NOMO-1 (cell line): ENCODE measurements at regions not wholly inside any gene's neighbourhood (a gene's known extent, or its start where the extent isn't known, plus 50 kb on each side); places are given as distances from the start of the nearest gene placed in this dataset.

Experiments
- DNase-seq, 2 experiments: peaks; one replicate each; lab custom pipeline; 2025; ENCODE audit not compliant: unreplicated experiment in 2 of 2; lab: John Stamatoyannopoulos, UW

- DNase-seq: no peak
Observed at GRCh38 chr16:73251608-73252007, 203.7 kb upstream of the ZFHX3 start.

- DNase-seq: no peak
Observed at GRCh38 chr16:73248316-73248715, 200.4 kb upstream of the ZFHX3 start.

- DNase-seq: no peak
Observed at GRCh38 chr16:73240920-73241319, 193.0 kb upstream of the ZFHX3 start.

GRCh38 chr16:73237601-73238000, 189.7 kb upstream of the ZFHX3 start:
- no peak for DNase-seq

- no peak for DNase-seq
Observed at GRCh38 chr16:73234496-73234895, 186.6 kb upstream of the ZFHX3 start.

- DNase-seq: no peak
Observed at GRCh38 chr16:73233846-73234424, 186.0 kb upstream of the ZFHX3 start.

GRCh38 chr16:73233329-73233765, 185.4 kb upstream of the ZFHX3 start:
- DNase-seq: no peak

GRCh38 chr16:73232555-73233328, 184.8 kb upstream of the ZFHX3 start:
- no peak for DNase-seq

- no peak for DNase-seq
Observed at GRCh38 chr16:73231944-73232554, 184.1 kb upstream of the ZFHX3 start.

- no peak for DNase-seq
Observed at GRCh38 chr16:73231379-73231778, 183.5 kb upstream of the ZFHX3 start.

- DNase-seq: no peak
Observed at GRCh38 chr16:73230651-73231050, 182.7 kb upstream of the ZFHX3 start.

- DNase-seq: no peak
Observed at GRCh38 chr16:73228649-73229048, 180.7 kb upstream of the ZFHX3 start.

GRCh38 chr16:73226675-73227074, 178.7 kb upstream of the ZFHX3 start:
- DNase-seq: no peak

GRCh38 chr16:73225983-73226382, 178.1 kb upstream of the ZFHX3 start:
- DNase-seq: no peak

- DNase-seq: no peak
Observed at GRCh38 chr16:73220836-73221235, 172.9 kb upstream of the ZFHX3 start.

GRCh38 chr16:73219176-73219575, 171.2 kb upstream of the ZFHX3 start:
- no peak for DNase-seq

GRCh38 chr16:73217654-73218053, 169.7 kb upstream of the ZFHX3 start:
- DNase-seq: no peak

- no peak for DNase-seq
Observed at GRCh38 chr16:73216932-73217331, 169.0 kb upstream of the ZFHX3 start.

GRCh38 chr16:73215678-73216377, 167.9 kb upstream of the ZFHX3 start:
- DNase-seq: no peak

GRCh38 chr16:73214825-73215677, 167.1 kb upstream of the ZFHX3 start:
- DNase-seq: no peak
